HG03565 (cell line): ENCODE measurements at regions not wholly inside any gene's neighbourhood (a gene's known extent, or its start where the extent isn't known, plus 50 kb on each side); places are given as distances from the start of the nearest gene placed in this dataset.
"Not testable (repeated sequence)": the region's sequence is repeated elsewhere in the genome, so short reads cannot be mapped to it uniquely, and the experiment has no call there.

ENCODE experiments used
- ATAC-seq: cut with Tn5 transposase; IDR thresholded peaks from one replicate; pipeline ENCODE4 v1.9.1; 2021; ENCODE audit warnings: mild to moderate bottlenecking, moderate library complexity; ENCODE audit not compliant: unreplicated experiment

DNA sequence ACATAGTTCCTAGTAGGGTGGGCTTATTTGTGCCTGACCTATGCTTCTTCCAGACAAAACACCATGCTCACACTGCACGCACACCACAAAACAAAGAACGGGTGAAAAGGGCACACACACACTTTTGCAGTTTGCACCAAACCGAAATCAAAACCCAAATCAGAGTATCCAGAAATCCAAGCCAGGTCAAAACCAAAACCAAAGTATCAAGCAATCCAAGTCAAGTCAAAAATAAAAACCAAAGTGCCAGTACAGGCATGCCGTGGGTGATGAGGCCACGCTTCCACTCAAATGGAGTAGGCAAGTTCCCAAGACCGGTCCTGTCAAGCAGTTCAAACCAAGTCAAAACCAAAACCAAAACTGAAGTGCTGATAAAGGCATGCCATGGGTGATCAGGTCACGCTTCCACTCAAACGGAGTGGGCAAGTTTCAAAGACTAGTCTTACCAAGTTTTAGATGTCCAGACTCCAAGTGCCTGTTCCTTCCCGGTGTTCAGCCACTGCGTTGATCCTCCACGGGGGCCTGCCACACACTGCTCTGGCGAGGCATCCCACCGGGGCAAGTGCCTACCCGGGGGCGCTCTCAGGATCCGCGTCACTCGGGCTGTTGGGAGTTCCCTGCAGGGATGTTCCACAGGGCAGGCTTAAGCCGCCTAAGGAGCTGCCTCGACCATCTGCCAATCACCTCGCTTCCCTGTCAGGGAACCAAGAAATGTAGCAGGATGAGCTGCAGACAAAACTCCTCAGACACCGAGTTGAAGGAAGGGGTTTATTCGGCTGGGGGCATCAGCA is 184.5 kb upstream of the SGO1 start:
- not testable (repeated sequence) for ATAC-seq

DNA sequence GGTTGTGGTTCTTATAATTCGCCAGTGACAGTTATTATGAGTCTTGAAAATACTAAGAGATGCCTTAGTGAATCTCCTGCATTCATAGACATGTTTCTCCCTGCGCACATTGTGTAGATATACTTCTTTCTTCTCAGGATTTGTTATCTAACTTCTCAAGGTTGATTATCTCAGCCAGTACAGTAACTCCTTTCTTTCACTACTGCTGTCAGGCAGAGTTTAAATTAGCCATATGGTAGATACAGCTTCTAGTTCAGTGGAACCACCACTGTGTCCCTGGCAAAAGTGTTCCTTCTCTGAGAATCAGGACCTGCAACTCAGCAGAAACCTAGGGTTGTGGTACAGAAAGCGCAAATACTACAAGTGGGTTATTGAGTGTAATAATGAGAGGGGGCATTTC is 175.0 kb upstream of the SGO1 start:
- ATAC-seq = no peak

DNA sequence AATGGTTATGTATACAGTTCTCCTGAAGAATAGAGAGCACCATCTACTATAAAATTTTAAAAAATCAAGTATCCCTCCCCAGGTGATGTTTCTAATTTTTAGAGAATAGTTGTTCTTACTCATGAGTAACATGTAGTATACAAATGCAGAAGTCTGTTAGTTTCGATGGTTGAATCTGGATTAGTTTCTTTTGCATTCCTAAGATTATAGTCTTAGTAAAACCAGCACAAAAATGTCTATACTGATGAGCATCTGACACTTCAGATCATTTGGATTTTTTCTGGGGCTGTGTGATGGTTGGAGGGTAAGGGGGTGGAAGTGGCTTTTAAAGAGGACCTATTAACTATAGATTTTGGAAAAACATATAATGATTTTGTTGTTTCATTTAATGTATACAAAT is 167.3 kb upstream of the SGO1 start:
- ATAC-seq = no peak

DNA sequence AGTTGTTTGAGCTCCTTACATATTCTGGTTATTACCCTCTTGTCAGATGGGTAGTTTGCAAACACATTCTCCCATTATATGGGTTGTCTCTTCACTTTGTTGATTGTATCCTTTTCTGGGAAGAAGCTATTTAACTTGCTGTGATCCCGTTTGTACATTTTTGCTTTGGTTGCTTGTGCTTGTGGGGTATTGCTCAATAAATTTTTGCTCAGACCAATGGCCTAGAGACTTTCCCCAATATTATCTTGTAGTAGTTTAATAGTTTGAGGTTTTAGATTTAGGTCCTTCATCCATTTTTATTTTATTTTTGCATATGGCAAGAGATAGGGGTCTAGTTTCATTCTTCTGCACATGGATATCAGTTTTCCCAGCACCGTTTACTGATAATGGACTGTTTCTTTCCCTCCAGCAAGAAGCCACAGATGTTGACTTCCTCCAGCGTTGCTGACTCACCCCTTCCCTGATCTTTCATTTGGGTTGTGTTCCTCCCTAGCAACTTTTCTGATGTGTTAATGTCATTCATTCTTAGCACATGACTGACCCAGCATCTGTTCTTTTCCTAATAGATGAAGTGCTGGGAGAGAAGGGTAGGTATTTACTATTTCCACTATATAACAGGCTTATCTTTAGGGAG is 166.7 kb upstream of the SGO1 start:
- ATAC-seq = no peak

DNA sequence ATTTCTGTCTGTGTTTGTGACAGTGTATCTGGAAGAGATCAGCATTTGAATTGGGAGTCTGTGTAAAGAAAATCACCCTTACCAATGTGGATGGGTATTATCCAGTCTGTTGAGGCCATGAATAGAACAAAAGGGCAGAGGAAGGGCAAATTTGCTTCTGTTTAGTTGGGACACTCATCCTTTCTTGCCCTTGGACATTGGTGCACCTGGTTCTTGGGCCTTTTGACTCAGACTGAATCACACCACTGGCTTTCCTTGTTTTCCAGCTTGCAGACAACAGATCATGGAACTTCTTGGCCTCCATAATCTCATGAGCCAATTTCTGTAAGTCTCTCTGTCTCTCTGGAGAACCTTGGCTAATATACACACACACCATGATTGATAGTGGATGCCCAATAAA is 164.4 kb upstream of the SGO1 start:
- ATAC-seq = no peak

DNA sequence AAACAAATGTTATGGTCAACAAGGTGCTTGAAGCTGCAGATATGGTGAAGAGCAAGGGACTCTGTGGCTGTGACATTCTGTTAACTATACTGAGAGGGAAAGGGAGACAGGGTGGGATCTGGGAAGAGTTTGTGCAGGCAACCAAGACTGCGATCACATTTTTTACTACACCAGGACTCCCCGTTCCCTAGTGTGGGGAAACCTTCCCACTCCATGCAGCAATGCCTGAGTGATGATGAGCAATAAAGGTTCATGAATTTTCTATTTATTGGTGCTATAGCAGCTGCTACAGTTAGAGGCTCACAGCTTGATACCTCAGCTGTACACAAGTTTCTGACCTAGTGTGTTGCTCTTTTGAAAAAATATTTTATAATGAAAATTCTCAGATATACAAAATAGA is 160.9 kb upstream of the SGO1 start:
- no peak for ATAC-seq

DNA sequence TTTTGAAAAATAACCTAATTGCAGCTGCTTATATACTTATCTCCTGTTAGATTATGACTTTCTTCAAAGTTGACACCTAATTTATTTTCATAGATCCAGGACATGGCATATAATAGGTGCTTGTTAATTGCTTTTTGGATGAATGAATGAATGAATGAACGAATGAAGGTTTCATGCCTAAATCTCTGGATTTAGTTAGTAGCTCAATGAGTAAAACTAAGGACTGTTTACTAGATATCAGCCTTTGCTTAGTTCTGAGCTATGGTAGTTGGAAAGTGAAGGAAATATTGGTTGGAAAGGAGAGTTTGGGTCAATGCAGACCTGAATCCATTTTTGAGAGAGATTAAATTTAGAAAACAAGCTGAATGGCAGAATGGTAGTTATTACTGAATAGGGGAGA is 160.4 kb upstream of the SGO1 start:
- no peak for ATAC-seq

DNA sequence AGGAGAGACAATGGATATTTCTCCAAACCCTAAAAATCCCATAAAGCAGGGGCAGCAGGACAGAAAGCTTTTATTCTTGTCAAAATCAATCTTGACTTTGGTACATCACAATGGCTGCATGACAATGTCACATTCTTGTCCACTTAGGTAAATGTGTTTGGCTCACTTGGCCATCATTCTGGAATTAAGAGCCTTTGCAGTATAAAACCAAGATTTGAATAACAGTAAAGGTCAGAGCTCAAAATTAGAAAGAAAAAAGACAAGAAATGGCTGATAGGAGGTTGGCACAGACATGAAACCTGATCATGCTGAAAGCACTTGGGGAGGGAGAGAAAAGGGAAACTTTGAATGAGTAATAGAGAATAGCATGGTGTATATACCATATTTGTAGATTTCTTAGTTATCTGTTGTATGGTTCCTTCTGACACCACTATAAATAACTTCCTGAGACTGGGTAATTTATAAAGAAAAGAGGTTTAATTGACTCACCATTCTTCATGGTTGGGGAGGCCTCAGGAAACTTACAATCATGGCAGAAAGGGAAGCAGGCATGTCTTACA is 158.5 kb upstream of the SGO1 start:
- no peak for ATAC-seq

DNA sequence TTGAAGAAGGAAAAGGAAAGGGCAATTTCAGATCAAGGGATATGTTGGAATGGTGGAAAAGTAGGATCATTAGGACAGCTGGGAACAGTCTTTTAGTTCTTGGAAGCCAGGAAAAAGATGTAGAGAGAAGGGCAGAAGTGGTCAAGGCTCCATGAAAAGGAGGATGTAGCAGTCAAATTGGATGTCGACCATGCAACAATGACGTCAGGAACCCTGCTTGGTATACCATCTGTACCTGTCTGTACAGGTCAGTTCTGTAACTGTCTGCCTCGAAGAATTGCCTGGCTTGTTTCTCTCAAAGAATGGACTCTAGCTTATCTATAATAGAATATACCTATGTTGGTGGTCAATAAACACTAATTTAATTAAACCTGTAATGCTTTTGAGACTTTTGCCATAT is 157.8 kb upstream of the SGO1 start:
- no peak for ATAC-seq

DNA sequence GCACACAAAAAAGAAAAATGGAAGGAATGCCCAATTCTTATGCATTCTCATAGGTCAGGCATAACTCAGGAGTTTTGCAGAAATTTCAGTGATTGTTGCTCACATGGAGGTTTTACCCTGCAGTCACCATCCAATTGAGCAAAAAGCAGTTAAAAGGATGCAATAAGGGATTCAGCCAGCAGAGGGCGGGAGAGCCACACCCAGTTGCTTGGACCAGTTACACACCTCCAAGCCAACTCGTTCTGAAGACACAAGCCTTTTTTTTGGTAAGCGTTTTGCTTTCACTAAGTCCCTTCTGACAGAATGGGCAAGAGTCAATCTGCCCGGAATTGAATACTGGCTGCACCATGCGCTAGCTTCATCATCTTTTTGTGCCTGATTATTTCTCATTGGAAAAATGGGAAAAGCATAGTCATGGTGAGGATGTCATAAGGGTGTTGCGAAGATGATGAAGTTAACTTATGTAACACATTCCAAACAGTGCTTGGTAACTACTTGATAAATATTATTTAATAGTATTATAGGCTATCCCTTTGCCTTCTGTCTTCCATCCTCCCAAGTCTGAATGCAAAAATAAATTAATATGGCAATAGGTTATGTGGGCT is 154.4 kb upstream of the SGO1 start:
- ATAC-seq = peak; percentile 90

DNA sequence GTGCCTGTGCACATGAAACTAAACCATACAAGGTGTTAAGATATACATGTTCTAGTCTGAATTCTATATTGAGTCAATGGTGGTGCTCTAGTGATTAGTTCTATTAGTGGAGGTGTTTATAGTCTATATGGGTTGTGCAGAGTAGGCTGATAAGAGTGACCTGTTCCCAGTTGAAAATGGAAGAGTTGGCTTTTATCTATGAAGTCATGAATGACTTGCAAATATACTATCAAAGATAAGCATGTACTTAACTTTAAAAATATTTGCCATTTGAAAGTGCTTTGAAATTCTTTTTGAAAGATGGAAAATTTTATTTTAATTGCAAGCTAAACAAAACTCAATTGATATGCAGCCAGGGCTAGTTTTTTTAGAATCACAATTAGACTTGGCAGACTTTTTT is 150.6 kb upstream of the SGO1 start:
- no peak for ATAC-seq

DNA sequence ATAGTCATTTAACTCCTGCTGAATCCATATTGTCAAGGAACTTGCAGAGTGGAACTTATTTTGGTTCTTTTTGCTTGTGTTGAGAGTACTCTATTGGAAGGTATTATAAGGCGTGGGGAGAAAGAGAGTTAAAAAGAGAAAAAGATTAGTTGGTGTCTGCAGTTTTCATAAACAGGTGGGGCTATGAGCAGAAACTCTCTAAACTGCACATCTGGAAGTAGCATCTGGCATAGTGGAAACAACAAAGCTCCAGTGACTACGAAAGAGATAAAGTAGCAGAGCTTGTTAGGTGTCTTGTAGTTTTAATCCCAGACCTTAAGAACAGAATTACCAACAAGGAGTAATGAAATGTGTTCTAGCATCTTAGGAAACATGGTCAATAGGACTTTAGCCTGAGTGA is 148.8 kb upstream of the SGO1 start:
- no peak for ATAC-seq

DNA sequence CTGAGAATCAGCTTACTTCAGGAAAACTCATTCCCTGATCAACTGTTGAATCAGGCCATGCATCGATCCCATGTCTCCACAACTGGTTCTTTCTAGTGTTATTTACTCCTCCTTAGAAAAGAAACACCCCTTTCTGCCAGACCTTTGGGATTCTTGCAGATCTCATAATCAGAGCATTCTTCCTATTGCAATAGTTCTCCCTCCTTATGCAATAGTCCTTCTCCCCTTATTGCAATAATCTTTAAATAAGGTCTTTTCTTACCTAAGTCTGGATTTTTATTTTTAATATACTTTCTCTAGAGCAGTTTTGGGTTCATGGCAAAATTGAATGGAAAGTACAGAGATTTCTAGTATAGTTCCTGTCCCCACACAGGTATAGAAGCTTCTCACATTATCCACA is 141.9 kb upstream of the SGO1 start:
- ATAC-seq = no peak

DNA sequence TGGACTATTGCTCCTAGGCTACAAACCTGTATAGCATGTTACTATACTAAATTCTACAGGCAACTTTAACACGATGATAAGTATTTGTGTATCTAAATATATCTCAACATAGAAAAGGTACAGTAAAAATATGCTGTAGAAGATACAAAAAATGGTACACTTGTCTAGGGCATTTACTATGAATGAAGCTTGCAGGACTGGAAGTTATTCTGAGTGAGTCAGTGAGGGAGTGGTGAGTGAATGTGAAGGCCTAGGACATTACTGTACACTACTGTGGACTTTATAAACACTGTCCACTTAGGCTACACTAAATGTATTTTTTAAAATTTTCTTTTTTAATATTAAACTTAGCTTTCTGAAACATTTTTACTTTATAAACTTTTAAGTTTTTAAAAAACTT is 140.5 kb upstream of the SGO1 start:
- no peak for ATAC-seq

DNA sequence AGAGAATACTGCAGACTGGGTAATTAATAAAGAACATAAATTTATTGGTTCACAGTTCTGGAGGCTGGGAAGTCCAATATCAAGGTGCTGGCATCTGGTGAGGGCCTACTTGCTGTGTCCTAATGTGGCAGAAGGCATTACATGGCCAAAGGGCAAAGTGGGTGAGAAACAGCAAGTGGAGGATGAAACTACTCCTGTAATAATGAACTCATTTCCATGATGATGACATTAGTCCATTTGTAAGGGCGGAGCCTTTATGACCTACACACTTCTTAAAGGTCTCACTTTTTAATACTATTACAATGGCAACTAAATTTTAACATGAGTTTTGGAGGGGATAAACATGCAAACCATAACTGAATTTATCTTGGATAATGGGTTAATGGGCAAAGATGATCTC is 139.6 kb upstream of the SGO1 start:
- no peak for ATAC-seq

DNA sequence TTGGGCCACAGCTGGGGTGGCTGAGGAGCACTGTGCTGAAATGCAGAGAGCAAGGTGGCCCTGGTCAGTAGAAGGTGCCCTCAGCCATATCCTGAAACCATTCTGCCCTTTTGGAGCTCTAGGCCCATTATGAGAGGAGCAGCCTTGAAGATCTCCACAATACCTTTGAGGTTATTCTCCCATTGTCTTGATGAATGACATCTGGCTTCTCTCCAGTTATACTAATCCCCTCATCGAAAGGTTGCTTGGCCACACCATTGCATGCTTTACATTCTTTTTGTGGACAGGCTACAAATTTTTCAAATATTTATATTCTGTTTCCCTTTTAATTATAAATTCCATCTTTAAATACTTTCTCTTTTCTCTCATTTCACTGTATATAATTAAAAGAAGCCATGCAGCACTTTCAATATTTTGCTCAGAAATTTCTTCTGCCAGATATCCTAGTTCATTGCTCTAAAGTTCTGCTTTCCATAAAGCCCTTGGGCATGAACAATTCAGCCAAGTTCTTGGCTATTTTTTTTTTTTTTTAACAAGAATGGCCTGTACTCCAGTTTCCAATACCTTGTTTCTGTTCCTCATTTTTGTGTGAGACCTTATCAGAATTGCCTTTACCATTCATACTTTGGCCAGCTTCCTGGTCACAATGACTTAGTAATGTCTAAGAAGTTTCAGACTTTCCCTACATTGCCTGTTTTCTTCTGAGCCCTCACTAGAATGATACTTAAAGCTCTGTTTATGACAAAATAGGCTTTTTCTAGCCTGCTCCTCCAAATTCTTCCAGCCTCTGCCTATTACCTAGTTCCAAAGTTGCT is 138.9 kb upstream of the SGO1 start:
- peak; percentile 100 for ATAC-seq

DNA sequence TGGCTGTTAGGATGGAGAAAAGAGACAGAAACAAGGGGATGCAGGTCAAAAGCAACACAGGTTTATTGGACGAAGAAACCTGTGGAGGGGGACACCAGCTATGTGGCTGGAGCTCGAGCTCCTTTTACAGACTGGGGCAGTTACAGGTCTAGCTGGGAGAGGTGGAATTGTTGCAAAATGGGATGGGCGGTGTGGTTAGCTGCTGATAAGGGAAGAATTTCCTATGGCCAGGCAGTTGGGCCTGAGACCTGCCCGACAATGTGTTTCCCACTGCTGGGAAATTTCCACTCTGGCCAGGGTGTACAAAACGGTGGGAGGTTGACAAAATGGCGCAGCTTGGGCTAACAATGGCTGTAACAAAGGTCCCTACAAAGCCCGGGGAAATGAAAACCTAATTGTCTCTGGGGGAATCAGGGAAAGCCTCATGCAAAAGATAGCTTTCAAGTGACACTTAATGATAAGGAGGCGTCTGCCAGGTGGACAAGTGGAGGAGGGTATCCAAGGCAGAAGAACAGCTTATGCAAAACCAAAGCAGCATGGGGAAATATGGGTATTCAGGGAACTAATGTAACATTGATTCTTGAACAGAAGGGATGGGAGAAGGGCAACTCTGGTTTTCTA is 137.4 kb upstream of the SGO1 start:
- no peak for ATAC-seq

DNA sequence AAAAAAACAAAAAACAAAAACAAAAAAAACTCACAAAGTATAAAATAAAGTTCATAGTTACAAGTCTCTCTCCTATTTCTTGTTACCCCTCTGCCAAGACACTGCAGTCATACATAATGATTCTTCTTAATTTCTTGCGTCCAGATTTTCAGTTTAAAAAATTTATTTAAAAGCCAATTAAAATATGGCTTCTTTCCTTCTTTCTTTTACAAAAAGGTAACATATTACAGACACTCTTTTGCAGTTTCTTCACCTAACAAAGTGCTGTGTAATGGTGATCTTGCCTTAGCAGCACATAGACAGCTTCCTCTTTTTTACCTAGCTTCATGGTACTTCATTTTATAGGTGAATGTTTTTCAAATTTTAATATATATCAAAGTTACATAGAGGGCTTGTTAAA is 136.1 kb upstream of the SGO1 start:
- ATAC-seq = no peak

DNA sequence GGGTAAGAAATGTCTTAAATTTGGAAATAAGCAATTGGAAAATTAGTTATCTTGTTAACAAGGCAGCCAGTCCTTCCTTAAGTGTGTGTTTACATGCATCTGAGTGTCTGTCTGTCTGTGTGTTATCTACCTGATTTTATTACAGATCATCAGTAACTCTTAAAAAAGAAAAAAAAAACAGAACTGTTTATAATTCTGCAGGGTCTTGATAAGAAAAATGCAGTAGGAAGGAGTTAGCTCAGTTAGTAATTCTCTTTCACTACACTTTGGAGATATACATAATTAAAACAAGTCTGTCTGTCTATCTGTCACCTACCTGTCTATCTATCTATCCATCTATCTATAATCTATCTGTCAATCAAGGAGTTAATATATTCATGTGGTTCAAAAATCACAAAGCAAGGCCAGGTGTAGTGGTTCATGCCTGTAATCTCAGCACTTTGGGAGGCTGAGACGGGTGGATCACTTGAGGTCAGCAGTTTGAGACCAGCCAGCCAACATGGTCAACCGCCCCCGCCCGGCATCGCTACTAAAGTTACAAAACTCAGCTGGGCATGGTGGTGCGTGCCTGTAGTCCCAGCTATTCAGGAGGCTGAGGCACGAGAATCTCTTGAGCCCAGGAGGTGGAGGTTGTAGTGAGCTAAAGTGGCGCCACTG is 135.5 kb upstream of the SGO1 start:
- ATAC-seq = no peak

DNA sequence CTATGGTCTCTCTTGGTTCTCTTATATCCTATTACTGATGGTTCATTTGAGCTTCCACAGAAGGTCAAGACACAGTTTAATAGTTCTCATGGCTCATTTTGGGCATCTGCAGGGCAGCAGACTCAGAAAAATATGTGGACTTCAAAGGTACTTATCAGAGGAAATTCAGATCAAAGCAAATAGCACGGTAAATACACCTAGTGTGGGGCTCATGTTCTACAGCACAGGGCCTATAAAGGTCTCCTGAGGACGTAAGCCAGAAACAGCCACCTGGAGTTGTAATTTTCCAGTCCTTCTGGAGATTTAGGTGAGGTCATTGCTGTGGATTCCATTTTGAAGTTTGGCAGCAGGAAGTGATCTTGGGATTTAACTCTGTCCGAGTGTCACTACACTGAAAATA is 134.5 kb upstream of the SGO1 start:
- ATAC-seq = no peak
